ENCODE measurements at regions not wholly inside any gene's neighbourhood (a gene's known extent, or its start where the extent isn't known, plus 50 kb on each side); places are given as distances from the start of the nearest gene placed in this dataset.
A peak's percentile ranks its signal among the peaks of the same experiment; 100 is the strongest.
"Not testable (repeated sequence)": the region's sequence is repeated elsewhere in the genome, so short reads cannot be mapped to it uniquely, and the experiment has no call there.

- DNase-seq (ENCODE audit: low read depth in 4 of 4, low spot score in 3 of 4), result no peak
Measured at GRCh38 chr2:198653311-198653710, 804.4 kb downstream of the SATB2 start.

GRCh38 chr2:198652461-198652860, 805.3 kb downstream of the SATB2 start:
- no peak for DNase-seq (ENCODE audit: low read depth in 4 of 4, low spot score in 3 of 4)

- DNase-seq (ENCODE audit: low read depth in 4 of 4, low spot score in 3 of 4), result no peak
Measured at GRCh38 chr2:198645816-198646215, 811.9 kb downstream of the SATB2 start.

GRCh38 chr2:198641161-198641560, 816.6 kb downstream of the SATB2 start:
- DNase-seq (ENCODE audit: low read depth in 4 of 4, low spot score in 3 of 4), result no peak

GRCh38 chr2:198640463-198640862, 817.3 kb downstream of the SATB2 start:
- no peak for DNase-seq (ENCODE audit: low read depth in 4 of 4, low spot score in 3 of 4)

- DNase-seq (ENCODE audit: low read depth in 4 of 4, low spot score in 3 of 4), result no peak
Measured at GRCh38 chr2:198639580-198639979, 818.2 kb downstream of the SATB2 start.

- no peak for DNase-seq (ENCODE audit: low read depth in 4 of 4, low spot score in 3 of 4)
Measured at GRCh38 chr2:198638577-198638976, 819.2 kb downstream of the SATB2 start.

- no peak for DNase-seq (ENCODE audit: low read depth in 4 of 4, low spot score in 3 of 4)
Measured at GRCh38 chr2:198630384-198630783, 826.0 kb downstream of the PLCL1 start.

- no peak for DNase-seq (ENCODE audit: low read depth in 4 of 4, low spot score in 3 of 4)
Measured at GRCh38 chr2:198628596-198628995, 824.2 kb downstream of the PLCL1 start.

- no peak for DNase-seq (ENCODE audit: low read depth in 4 of 4, low spot score in 3 of 4)
Measured at GRCh38 chr2:198622986-198623730, 818.8 kb downstream of the PLCL1 start.

- no peak for DNase-seq (ENCODE audit: low read depth in 4 of 4, low spot score in 3 of 4)
Measured at GRCh38 chr2:198615972-198616371, 811.6 kb downstream of the PLCL1 start.

GRCh38 chr2:198611201-198611600, 806.8 kb downstream of the PLCL1 start:
- no peak for DNase-seq (ENCODE audit: low read depth in 4 of 4, low spot score in 3 of 4)

- DNase-seq (ENCODE audit: low read depth in 4 of 4, low spot score in 3 of 4), result no peak
Measured at GRCh38 chr2:198604599-198604998, 800.2 kb downstream of the PLCL1 start.

- DNase-seq (ENCODE audit: low read depth in 4 of 4, low spot score in 3 of 4), result not testable (repeated sequence)
Measured at GRCh38 chr2:198602986-198603385, 798.6 kb downstream of the PLCL1 start.

GRCh38 chr2:198597648-198598047, 793.3 kb downstream of the PLCL1 start:
- no peak for DNase-seq (ENCODE audit: low read depth in 4 of 4, low spot score in 3 of 4)

GRCh38 chr2:198596985-198597384, 792.6 kb downstream of the PLCL1 start:
- no peak for DNase-seq (ENCODE audit: low read depth in 4 of 4, low spot score in 3 of 4)

- DNase-seq (ENCODE audit: low read depth in 4 of 4, low spot score in 3 of 4), result no peak
Measured at GRCh38 chr2:198595721-198596120, 791.3 kb downstream of the PLCL1 start.

- no peak for DNase-seq (ENCODE audit: low read depth in 4 of 4, low spot score in 3 of 4)
Measured at GRCh38 chr2:198591586-198591985, 787.2 kb downstream of the PLCL1 start.

GRCh38 chr2:198587741-198588140, 783.3 kb downstream of the PLCL1 start:
- no peak for DNase-seq (ENCODE audit: low read depth in 4 of 4, low spot score in 3 of 4)

- DNase-seq (ENCODE audit: low read depth in 4 of 4, low spot score in 3 of 4), result no peak
Measured at GRCh38 chr2:198587240-198587639, 782.8 kb downstream of the PLCL1 start.

GRCh38 chr2:198571393-198571792, 767.0 kb downstream of the PLCL1 start:
- peak in 2 of 4 donors; percentile 10 to 19 for DNase-seq (ENCODE audit: low read depth in 4 of 4, low spot score in 3 of 4)

GRCh38 chr2:198558176-198558575, 753.8 kb downstream of the PLCL1 start:
- no peak for DNase-seq (ENCODE audit: low read depth in 4 of 4, low spot score in 3 of 4)

GRCh38 chr2:198546122-198546521, 741.7 kb downstream of the PLCL1 start:
- DNase-seq (ENCODE audit: low read depth in 4 of 4, low spot score in 3 of 4), result no peak

Measured in right renal pelvis (tissue), 4 donors.